ENCODE measurements at regions not wholly inside any gene's neighbourhood (a gene's known extent, or its start where the extent isn't known, plus 50 kb on each side); places are given as distances from the start of the nearest gene placed in this dataset.

GRCh38 chr6:22891934-22892333, 322.6 kb downstream of the HDGFL1 start:
- no peaks in the 10 kb centered on the region for H3K36me3 ChIP-seq (ENCODE audit: control insufficient read depth, low read length)
- H3K9me2 ChIP-seq (replicated peaks; ENCODE audit: control insufficient read depth, low read length) = no peaks in the 10 kb centered on the region
- TF ChIP-seq EZH2phosphoT487 (IDR thresholded peaks at IDR 0.05; ENCODE audit: borderline replicate concordance, low read length) (no peak), CTCF (IDR thresholded peaks at IDR 0.05; ENCODE audit: low read depth, low read length, poor library complexity, severe bottlenecking) (no peak)
- H3K79me2 ChIP-seq (ENCODE audit: control insufficient read depth, low read length) = no peaks in the 10 kb centered on the region
- no peaks in the 10 kb centered on the region for H3K27me3 ChIP-seq (ENCODE audit: control insufficient read depth, low read length)
- no peak overlapping the region for H3K27ac ChIP-seq (ENCODE audit: low read depth, low read length)
- no peak overlapping the region for H3K4me2 ChIP-seq (ENCODE audit: low read length)
- no peaks in the 10 kb centered on the region for H3K4me1 ChIP-seq (ENCODE audit: control insufficient read depth, low read length)
- no peaks in the 10 kb centered on the region for H3F3A ChIP-seq (ENCODE audit: control insufficient read depth, insufficient read depth)
- no peaks in the 10 kb centered on the region for H4K20me1 ChIP-seq (ENCODE audit: control insufficient read depth, insufficient read depth, low read depth, low read length)
- no peaks in the 10 kb centered on the region for H3K9me3 ChIP-seq (ENCODE audit: control insufficient read depth, insufficient read depth, low read length)
- no peak overlapping the region for H3K4me3 ChIP-seq (ENCODE audit: low read length)

- H3K27ac ChIP-seq (ENCODE audit: low read depth, low read length) = no peak overlapping the region
- no peaks in the 10 kb centered on the region for H3K4me1 ChIP-seq (ENCODE audit: control insufficient read depth, low read length)
- H3K36me3 ChIP-seq (ENCODE audit: control insufficient read depth, low read length) = no peaks in the 10 kb centered on the region
- H3K79me2 ChIP-seq (ENCODE audit: control insufficient read depth, low read length) = no peaks in the 10 kb centered on the region
- no peak overlapping the region for H3K4me2 ChIP-seq (ENCODE audit: low read length)
- no peaks in the 10 kb centered on the region for H4K20me1 ChIP-seq (ENCODE audit: control insufficient read depth, insufficient read depth, low read depth, low read length)
- no peaks in the 10 kb centered on the region for H3F3A ChIP-seq (ENCODE audit: control insufficient read depth, insufficient read depth)
- TF ChIP-seq CTCF (IDR thresholded peaks at IDR 0.05; ENCODE audit: low read depth, low read length, poor library complexity, severe bottlenecking) (no peak), EZH2phosphoT487 (IDR thresholded peaks at IDR 0.05; ENCODE audit: borderline replicate concordance, low read length) (no peak)
- no peak overlapping the region for H3K4me3 ChIP-seq (ENCODE audit: low read length)
- no peaks in the 10 kb centered on the region for H3K9me2 ChIP-seq (replicated peaks; ENCODE audit: control insufficient read depth, low read length)
- H3K27me3 ChIP-seq (ENCODE audit: control insufficient read depth, low read length) = no peaks in the 10 kb centered on the region
- H3K9me3 ChIP-seq (ENCODE audit: control insufficient read depth, insufficient read depth, low read length) = no peaks in the 10 kb centered on the region
Measured at GRCh38 chr6:22892452-22892851, 323.1 kb downstream of the HDGFL1 start.

GRCh38 chr6:22896696-22897095, 327.3 kb downstream of the HDGFL1 start:
- no peak overlapping the region for H3K4me2 ChIP-seq (ENCODE audit: low read length)

More at GRCh38 chr6:22896696-22897095, 327.3 kb downstream of the HDGFL1 start:
- TF ChIP-seq EZH2phosphoT487 (IDR thresholded peaks at IDR 0.05; ENCODE audit: borderline replicate concordance, low read length) (no peak), CTCF (IDR thresholded peaks at IDR 0.05; ENCODE audit: low read depth, low read length, poor library complexity, severe bottlenecking) (no peak)
- Histone ChIP-seq H3K27ac (ENCODE audit: low read depth, low read length) (no peak overlapping the region), H3K27me3 (ENCODE audit: control insufficient read depth, low read length) (no peaks in the 10 kb centered on the region), H3K9me2 (replicated peaks; ENCODE audit: control insufficient read depth, low read length) (no peaks in the 10 kb centered on the region), H3K9me3 (ENCODE audit: control insufficient read depth, insufficient read depth, low read length) (no peaks in the 10 kb centered on the region), H3K79me2 (ENCODE audit: control insufficient read depth, low read length) (no peaks in the 10 kb centered on the region), H3F3A (ENCODE audit: control insufficient read depth, insufficient read depth) (no peaks in the 10 kb centered on the region), H3K4me3 (ENCODE audit: low read length) (no peak overlapping the region), H4K20me1 (ENCODE audit: control insufficient read depth, insufficient read depth, low read depth, low read length) (no peaks in the 10 kb centered on the region), H3K36me3 (ENCODE audit: control insufficient read depth, low read length) (no peaks in the 10 kb centered on the region), H3K4me1 (ENCODE audit: control insufficient read depth, low read length) (no peaks in the 10 kb centered on the region)

Data from DOHH2 (cell line).